H9 (cell line): ENCODE measurements at regions not wholly inside any gene's neighbourhood (a gene's known extent, or its start where the extent isn't known, plus 50 kb on each side); places are given as distances from the start of the nearest gene placed in this dataset.

Source experiments
- DNase-seq: peaks from one replicate; pipeline ENCODE4 v3.0.0-alpha.2; 2017
- H2AFZ ChIP-seq: one replicate; pipeline ENCODE4 v1.6.1; 2013; ENCODE audit warnings: mild to moderate bottlenecking, low read length, control low read depth, moderate library complexity
- H2AK5ac ChIP-seq: 2 replicates; pipeline ENCODE4 v1.6.1; 2013; ENCODE audit warnings: low read length, control low read depth, mixed read lengths; ENCODE audit not compliant: insufficient read length
- H2BK120ac ChIP-seq: one replicate; pipeline ENCODE4 v1.6.1; 2013; ENCODE audit warnings: low read depth, mild to moderate bottlenecking, low read length, control low read depth, inconsistent platforms; ENCODE audit not compliant: poor library complexity, severe bottlenecking
- H2BK12ac ChIP-seq: 2 replicates; pipeline ENCODE4 v1.6.1; 2013; ENCODE audit warnings: low read length, control low read depth, mixed read lengths, low read depth; ENCODE audit not compliant: insufficient read length
- H2BK15ac ChIP-seq: 2 replicates; pipeline ENCODE4 v1.6.1; 2013; ENCODE audit warnings: low read depth, low read length, control low read depth
- H2BK20ac ChIP-seq: one replicate; pipeline ENCODE4 v1.6.1; 2013; ENCODE audit warnings: low read depth, mild to moderate bottlenecking, low read length, control low read depth, inconsistent platforms; ENCODE audit not compliant: poor library complexity, severe bottlenecking
- H2BK5ac ChIP-seq: 2 replicates; pipeline ENCODE4 v1.6.1; 2013; ENCODE audit warnings: low read length, control low read depth, mixed read lengths; ENCODE audit not compliant: insufficient read length
- H3K14ac ChIP-seq: 2 replicates; pipeline ENCODE4 v1.6.1; 2013; ENCODE audit warnings: low read length, control low read depth; ENCODE audit not compliant: insufficient read depth
- H3K18ac ChIP-seq: 2 replicates; pipeline ENCODE4 v1.6.1; 2013; ENCODE audit warnings: low read depth, mild to moderate bottlenecking, mixed read lengths, low read length, control low read depth; ENCODE audit not compliant: insufficient read length
- H3K23ac ChIP-seq: 2 replicates; pipeline ENCODE4 v1.6.1; 2013; ENCODE audit warnings: low read length, control low read depth, mixed read lengths, low read depth; ENCODE audit not compliant: insufficient read length
- H3K23me2 ChIP-seq: 2 replicates; pipeline ENCODE4 v1.6.1; 2013; ENCODE audit warnings: low read depth, mild to moderate bottlenecking, mixed read lengths, low read length, control low read depth; ENCODE audit not compliant: insufficient read length, poor library complexity, severe bottlenecking
- H3K27ac ChIP-seq: 2 replicates; pipeline ENCODE4 v1.5.1; 2013; ENCODE audit warnings: low read length, control low read depth, mixed read lengths, low read depth; ENCODE audit not compliant: insufficient read length
- H3K27me3 ChIP-seq: 2 replicates; pipeline ENCODE4 v1.6.1; 2013; ENCODE audit warnings: low read length, control low read depth, inconsistent platforms; ENCODE audit not compliant: insufficient read depth
- H3K4ac ChIP-seq: 2 replicates; pipeline ENCODE4 v1.6.1; 2013; ENCODE audit warnings: low read depth, mild to moderate bottlenecking, control low read depth, inconsistent platforms, low read length, moderate library complexity
- H3K4me1 ChIP-seq: 2 replicates; pipeline ENCODE4 v1.6.1; 2013; ENCODE audit warnings: low read length, control low read depth, inconsistent platforms; ENCODE audit not compliant: insufficient read depth
- H3K4me2 ChIP-seq: 2 replicates; pipeline ENCODE4 v1.6.1; 2013; ENCODE audit warnings: low read length, control low read depth, mixed read lengths; ENCODE audit not compliant: insufficient read length, insufficient read depth
- H3K56ac ChIP-seq: 2 replicates; pipeline ENCODE4 v1.6.1; 2013; ENCODE audit warnings: low read depth, mild to moderate bottlenecking, mixed read lengths, low read length, control low read depth; ENCODE audit not compliant: insufficient read length
- H3K79me1 ChIP-seq: 2 replicates; pipeline ENCODE4 v1.6.1; 2013; ENCODE audit warnings: low read depth, mild to moderate bottlenecking, moderate library complexity, low read length, control low read depth, inconsistent platforms; ENCODE audit not compliant: insufficient read depth, poor library complexity, severe bottlenecking
- H3K79me2 ChIP-seq: 2 replicates; pipeline ENCODE4 v1.6.1; 2013; ENCODE audit warnings: low read length, control low read depth, inconsistent platforms; ENCODE audit not compliant: insufficient read depth
- H3K9ac ChIP-seq: 2 replicates; pipeline ENCODE4 v1.6.1; 2013; ENCODE audit warnings: low read length, control low read depth, mixed read lengths; ENCODE audit not compliant: insufficient read length; ENCODE audit errors: extremely low read depth
- H3K9me3 ChIP-seq: one replicate; pipeline ENCODE4 v1.6.1; 2013; ENCODE audit warnings: low read depth, low read length, inconsistent platforms; ENCODE audit not compliant: control insufficient read depth
- H3T11ph ChIP-seq: one replicate; pipeline ENCODE4 v1.6.1; 2013; ENCODE audit warnings: mild to moderate bottlenecking, low read length, control low read depth, inconsistent platforms
- H4K20me1 ChIP-seq: one replicate; pipeline ENCODE4 v1.6.1; 2013; ENCODE audit not compliant: control insufficient read depth, insufficient read length, insufficient read depth
- H4K5ac ChIP-seq: 2 replicates; pipeline ENCODE4 v1.6.1; 2013; ENCODE audit warnings: low read depth, mild to moderate bottlenecking, mixed read lengths, low read length, control low read depth; ENCODE audit not compliant: insufficient read length
- H4K8ac ChIP-seq: replicated peaks from 2 replicates; pipeline ENCODE4 v1.6.1; 2013; ENCODE audit warnings: low read length, control low read depth, mixed read lengths, low read depth; ENCODE audit not compliant: insufficient read length
- H4K91ac ChIP-seq: 2 replicates; pipeline ENCODE4 v1.6.1; 2013; ENCODE audit warnings: low read depth, mild to moderate bottlenecking, moderate library complexity, mixed read lengths, low read length, control low read depth; ENCODE audit not compliant: insufficient read length
- H3K27ac Mint-ChIP-seq, 3 experiments: 2 replicates in 2 of 3; 3 replicates in 1 of 3; pipeline ENCODE4 v1.8.0; 2020 to 2021; ENCODE audit warnings: mixed read lengths in 3 of 3, mild to moderate bottlenecking in 1 of 3, moderate library complexity in 1 of 3
- H3K27me3 Mint-ChIP-seq: 2 replicates; pipeline ENCODE4 v1.8.0; 2021; ENCODE audit warnings: low read depth, mild to moderate bottlenecking, moderate library complexity, mixed read lengths
- H3K36me3 Mint-ChIP-seq, 3 experiments: 2 replicates in 2 of 3; 3 replicates in 1 of 3; pipeline ENCODE4 v1.8.0; 2020 to 2021; ENCODE audit warnings: low read depth in 3 of 3, mixed read lengths in 3 of 3; ENCODE audit not compliant: insufficient read depth in 1 of 3
- H3K4me1 Mint-ChIP-seq, 2 experiments: 2 replicates each; pipeline ENCODE4 v1.8.0; 2020; ENCODE audit warnings: mixed read lengths in 2 of 2
- H3K4me3 Mint-ChIP-seq, 2 experiments: 2 replicates in 1 of 2; 3 replicates in 1 of 2; pipeline ENCODE4 v1.8.0; 2020 to 2021; ENCODE audit warnings: mild to moderate bottlenecking in 2 of 2, mixed read lengths in 2 of 2, moderate library complexity in 1 of 2
- H3K9me3 Mint-ChIP-seq, 2 experiments: 2 replicates in 1 of 2; 3 replicates in 1 of 2; pipeline ENCODE4 v1.8.0; 2020; ENCODE audit warnings: mild to moderate bottlenecking in 2 of 2, mixed read lengths in 2 of 2, moderate library complexity in 1 of 2
- WGBS: extraction: QIAGEN DNeasy Blood & Tissue Kit; methylation state at CpG from one replicate; pipeline ENCODE4 v1.1.7; 2013; ENCODE audit warnings: missing lambda C conversion rate, low lambda C conversion rate, mixed read lengths; ENCODE audit not compliant: insufficient read length; ENCODE audit errors: extremely low coverage; 5-methylcytosine and 5-hydroxymethylcytosine counted together
- TF ChIP-seq, protein P1 (sequence below): fragments of 200-600 bp; sonication (generic); conservative IDR thresholded peaks from 3 replicates; pipeline ENCODE4 v1.8.0; 2021; ENCODE audit warnings: antibody characterized with exemption, mild to moderate bottlenecking

DNA sequence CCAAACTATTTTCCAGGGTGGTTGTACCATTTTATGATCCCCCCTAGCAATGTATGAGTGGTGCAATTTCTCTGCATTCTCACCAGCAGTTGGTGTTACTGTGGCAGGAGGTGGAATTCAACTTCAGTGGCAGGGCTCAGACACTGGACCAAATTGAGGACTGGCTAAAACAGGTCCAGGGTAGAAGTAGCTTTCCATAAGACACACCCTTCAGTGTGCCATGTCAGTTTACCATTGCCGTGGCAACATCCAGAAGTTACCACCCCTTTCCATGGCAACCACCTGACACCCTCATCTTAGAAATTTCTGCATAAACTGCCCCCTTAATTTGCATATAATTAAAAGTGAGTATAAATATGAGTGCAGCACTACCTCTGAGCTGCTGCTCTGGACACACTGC lies 180.7 kb upstream of the GGTLC1 start:
- H3K4me2 ChIP-seq, result no peak overlapping the region
- no peak overlapping the region for H2BK12ac ChIP-seq
- no peak overlapping the region for H3T11ph ChIP-seq
- peaks cover 4% of the 10 kb centered on the region; the same call in 1 of the 2 replicates for H3K27me3 Mint-ChIP-seq
- TF ChIP-seq, protein P1, sequence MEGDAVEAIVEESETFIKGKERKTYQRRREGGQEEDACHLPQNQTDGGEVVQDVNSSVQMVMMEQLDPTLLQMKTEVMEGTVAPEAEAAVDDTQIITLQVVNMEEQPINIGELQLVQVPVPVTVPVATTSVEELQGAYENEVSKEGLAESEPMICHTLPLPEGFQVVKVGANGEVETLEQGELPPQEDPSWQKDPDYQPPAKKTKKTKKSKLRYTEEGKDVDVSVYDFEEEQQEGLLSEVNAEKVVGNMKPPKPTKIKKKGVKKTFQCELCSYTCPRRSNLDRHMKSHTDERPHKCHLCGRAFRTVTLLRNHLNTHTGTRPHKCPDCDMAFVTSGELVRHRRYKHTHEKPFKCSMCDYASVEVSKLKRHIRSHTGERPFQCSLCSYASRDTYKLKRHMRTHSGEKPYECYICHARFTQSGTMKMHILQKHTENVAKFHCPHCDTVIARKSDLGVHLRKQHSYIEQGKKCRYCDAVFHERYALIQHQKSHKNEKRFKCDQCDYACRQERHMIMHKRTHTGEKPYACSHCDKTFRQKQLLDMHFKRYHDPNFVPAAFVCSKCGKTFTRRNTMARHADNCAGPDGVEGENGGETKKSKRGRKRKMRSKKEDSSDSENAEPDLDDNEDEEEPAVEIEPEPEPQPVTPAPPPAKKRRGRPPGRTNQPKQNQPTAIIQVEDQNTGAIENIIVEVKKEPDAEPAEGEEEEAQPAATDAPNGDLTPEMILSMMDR, result no peak
- no peak overlapping the region for H2AK5ac ChIP-seq
- H3K23ac ChIP-seq, result no peak overlapping the region
- WGBS, result no CpG with 5 or more reads among the region's 1 CpG
- no peak overlapping the region for H2BK120ac ChIP-seq
- no peak overlapping the region for H3K4me3 Mint-ChIP-seq
- no peak overlapping the region for H3K9ac ChIP-seq
- H4K91ac ChIP-seq, result no peak overlapping the region
- H2BK5ac ChIP-seq, result no peak overlapping the region
- H4K8ac ChIP-seq, result no peak overlapping the region
- H3K14ac ChIP-seq, result no peak overlapping the region
- no peak overlapping the region for H2BK20ac ChIP-seq
- H3K56ac ChIP-seq, result no peak overlapping the region
- no peak overlapping the region for H3K27ac ChIP-seq
- H3K23me2 ChIP-seq, result no peaks in the 10 kb centered on the region
- no peaks in the 10 kb centered on the region for H4K20me1 ChIP-seq
- H3K9me3 Mint-ChIP-seq, result peaks cover 18 to 25% of the 10 kb centered on the region in 2 experiments
- no peaks in the 10 kb centered on the region for H3K79me2 ChIP-seq
- H3K4me1 Mint-ChIP-seq, result peaks cover 26 to 27% of the 10 kb centered on the region in 2 experiments
- no peaks in the 10 kb centered on the region for H3K27me3 ChIP-seq
- no peaks in the 10 kb centered on the region for H3K9me3 ChIP-seq
- H2AFZ ChIP-seq, result no peak overlapping the region
- no peak overlapping the region for H4K5ac ChIP-seq
- DNase-seq, result no peak
- H3K79me1 ChIP-seq, result no peaks in the 10 kb centered on the region
- peaks cover 3 to 20% (median 3%) of the 10 kb centered on the region in 3 experiments; a peak in 5 of 7 replicates for H3K36me3 Mint-ChIP-seq
- H3K27ac Mint-ChIP-seq, result no peak overlapping the region
- H2BK15ac ChIP-seq, result no peak overlapping the region
- H3K4me1 ChIP-seq, result peaks cover 12% of the 10 kb centered on the region; the same call in 1 of the 2 replicates
- no peak overlapping the region for H3K18ac ChIP-seq
- H3K4ac ChIP-seq, result no peak overlapping the region
